ENCODE measurements at regions not wholly inside any gene's neighbourhood (a gene's known extent, or its start where the extent isn't known, plus 50 kb on each side); places are given as distances from the start of the nearest gene placed in this dataset.

DNA sequence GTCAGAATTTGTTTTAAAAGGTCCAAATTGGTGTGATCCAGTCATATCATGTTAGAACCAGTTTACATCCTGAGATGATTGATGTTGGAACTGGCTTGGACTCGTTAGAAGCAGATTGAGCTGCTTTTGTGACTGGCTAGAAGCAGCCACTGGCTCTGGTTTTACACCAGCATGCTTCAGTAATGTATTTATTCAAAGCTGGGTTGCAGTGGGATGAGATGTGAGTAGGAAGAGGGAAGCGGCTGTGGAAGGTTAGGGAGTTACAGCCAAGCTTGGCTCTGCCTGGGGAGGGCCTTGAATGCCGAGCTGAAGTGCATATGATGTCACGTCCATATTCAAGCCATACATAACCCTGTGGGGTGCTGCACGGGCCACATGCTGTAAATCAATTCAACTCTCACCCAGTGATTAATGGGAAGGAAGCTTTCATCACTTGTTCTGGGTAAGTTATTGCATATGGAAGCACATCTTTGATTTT lies 104.0 kb upstream of the SMAD3 start:
- no peak overlapping the region for H3K27ac ChIP-seq
- TF ChIP-seq, protein P1, sequence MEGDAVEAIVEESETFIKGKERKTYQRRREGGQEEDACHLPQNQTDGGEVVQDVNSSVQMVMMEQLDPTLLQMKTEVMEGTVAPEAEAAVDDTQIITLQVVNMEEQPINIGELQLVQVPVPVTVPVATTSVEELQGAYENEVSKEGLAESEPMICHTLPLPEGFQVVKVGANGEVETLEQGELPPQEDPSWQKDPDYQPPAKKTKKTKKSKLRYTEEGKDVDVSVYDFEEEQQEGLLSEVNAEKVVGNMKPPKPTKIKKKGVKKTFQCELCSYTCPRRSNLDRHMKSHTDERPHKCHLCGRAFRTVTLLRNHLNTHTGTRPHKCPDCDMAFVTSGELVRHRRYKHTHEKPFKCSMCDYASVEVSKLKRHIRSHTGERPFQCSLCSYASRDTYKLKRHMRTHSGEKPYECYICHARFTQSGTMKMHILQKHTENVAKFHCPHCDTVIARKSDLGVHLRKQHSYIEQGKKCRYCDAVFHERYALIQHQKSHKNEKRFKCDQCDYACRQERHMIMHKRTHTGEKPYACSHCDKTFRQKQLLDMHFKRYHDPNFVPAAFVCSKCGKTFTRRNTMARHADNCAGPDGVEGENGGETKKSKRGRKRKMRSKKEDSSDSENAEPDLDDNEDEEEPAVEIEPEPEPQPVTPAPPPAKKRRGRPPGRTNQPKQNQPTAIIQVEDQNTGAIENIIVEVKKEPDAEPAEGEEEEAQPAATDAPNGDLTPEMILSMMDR (conservative IDR thresholded peaks at IDR 0.05): no peak

DNA sequence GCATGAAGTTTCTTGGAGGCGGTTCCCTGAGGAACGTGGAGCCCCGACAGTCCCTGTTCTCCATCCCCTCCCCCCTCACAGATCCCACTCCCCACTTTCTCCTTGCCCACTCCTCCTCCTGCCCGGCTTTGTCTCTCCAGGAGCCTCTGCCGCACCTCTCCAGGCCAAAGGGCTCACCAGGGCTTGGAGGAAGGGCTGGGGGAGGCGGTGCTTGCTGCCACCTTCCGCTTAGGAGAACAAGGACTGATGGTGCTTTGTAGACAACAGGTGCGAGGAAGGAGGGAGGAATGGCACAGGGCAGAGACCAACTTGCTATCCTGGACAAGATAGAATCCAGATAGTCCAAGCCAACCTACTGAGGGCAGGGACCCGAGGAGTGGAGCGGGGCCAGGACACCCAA lies 103.5 kb upstream of the SMAD3 start:
- TF ChIP-seq, protein P1 (conservative IDR thresholded peaks at IDR 0.05): no peak
- H3K27ac ChIP-seq: no peak overlapping the region

DNA sequence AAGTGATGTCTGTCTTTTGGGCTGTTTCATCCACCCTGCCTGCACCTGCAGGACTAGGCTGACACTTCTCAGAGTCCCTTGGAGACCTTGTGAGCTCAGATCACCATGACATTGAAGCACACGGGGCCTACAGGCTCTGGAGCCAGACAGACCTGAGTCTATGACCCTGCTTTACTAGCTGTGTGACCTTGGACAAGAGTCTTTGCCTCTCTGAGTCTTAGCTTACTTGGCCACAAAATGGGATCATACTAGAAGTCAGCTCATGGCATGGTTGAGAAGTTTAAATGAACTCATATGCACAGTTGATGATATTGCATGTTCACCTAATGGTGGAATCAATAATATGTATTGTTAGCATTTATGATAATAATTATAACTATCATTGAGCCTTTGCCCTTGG lies 102.9 kb upstream of the SMAD3 start:
- TF ChIP-seq, protein P1 (conservative IDR thresholded peaks at IDR 0.05): no peak
- no peak overlapping the region for H3K27ac ChIP-seq

DNA sequence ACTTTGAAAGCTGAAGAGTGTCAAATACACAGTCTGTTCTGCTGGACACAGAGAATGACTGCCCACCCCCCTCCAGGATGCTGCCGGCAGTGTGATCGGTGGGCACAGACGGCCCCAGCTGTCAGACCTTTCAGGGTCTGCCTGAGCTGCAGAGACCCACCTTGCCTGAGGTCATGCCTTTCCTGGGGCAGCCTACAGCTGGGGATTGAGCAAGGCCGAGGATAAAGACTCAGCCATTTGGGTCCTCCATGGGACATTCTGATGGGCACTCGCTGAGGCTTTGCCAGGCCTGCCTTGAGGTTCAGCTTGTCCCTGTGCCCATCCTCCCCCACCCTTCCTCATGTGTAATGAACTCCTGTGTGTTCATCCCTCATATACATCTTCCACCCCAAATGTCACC lies 102.3 kb upstream of the SMAD3 start:
- TF ChIP-seq, protein P1 (conservative IDR thresholded peaks at IDR 0.05): no peak

DNA sequence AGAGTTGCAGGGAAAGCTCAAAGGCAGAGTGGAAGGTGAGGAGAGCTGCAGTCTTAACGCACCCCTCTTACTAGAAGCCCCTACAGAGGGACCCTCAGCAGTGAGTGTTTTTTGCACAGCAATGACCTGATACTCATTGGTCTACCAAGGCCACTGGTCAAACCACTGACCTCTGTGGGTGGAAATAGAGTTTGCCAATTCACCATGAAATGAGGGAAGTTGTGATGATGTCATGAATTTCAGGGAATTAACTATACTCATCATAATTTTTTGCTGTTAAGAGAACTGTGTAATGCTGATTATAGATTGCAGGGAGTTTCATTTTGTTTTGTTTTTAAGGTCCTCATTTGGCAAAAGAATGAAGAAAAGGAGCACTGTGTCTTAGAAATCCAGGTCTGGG lies 101.7 kb upstream of the SMAD3 start:
- no peak overlapping the region for H3K27ac ChIP-seq
- TF ChIP-seq, protein P1 (conservative IDR thresholded peaks at IDR 0.05): no peak

More for the DNA sequence above, 102.3 kb upstream of the SMAD3 start:
- H3K27ac ChIP-seq: no peak overlapping the region

DNA sequence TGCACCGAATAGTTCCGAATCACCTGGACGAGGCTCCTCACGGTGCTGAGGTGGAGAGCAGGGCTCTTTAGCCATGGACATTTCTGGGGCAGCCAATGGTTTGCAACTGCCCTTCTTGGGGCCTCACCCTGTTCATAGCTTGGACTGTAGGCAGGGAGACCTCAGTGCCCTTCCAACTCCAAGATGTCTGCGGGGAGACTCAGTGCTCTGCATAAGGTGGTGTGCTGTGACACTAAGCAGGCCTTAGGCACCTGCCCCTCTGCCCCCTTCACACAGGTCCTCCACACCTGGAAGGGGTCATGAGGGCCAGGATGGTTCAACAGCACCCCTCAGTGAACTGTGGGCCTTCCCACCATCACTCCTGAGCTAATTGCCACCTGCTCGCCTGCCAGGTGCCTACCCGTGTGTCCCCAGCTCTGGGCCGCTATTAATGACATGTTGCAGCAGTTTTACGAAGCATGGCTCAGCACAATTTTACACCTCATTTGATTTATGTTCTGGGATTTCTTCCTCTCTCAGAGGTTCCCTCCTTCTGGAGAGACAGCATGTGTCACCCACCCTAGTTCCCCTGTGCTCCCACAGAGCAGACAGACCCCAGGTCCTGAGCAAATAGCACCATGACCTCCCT lies 101.2 kb upstream of the SMAD3 start:
- TF ChIP-seq, protein P1 (conservative IDR thresholded peaks at IDR 0.05): no peak
- no peak overlapping the region for H3K27ac ChIP-seq

DNA sequence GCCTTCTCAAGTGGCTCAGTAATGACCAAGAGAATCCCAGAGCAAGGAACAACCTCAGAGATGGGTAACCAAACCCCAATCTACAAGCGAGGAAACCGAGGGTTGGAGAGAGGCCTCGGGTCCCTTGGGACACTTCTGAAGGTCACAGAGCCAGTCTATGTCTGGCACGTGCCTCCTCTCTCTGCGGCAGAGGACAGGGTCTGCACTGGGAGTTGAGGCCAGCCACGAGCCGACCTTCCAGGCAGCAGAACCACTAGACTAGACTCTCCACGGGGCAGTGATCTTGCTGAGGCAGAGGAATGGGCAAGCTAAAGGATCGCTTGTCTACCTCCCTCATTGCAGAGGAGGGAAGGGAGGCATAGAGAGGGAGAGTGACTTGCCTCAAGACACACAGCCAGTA lies 100.6 kb upstream of the SMAD3 start:
- TF ChIP-seq, protein P1 (conservative IDR thresholded peaks at IDR 0.05): no peak
- H3K27ac ChIP-seq: no peak overlapping the region
